ENCODE measurements at regions not wholly inside any gene's neighbourhood (a gene's known extent, or its start where the extent isn't known, plus 50 kb on each side); places are given as distances from the start of the nearest gene placed in this dataset.

GRCh38 chr12:132395192-132395907 lies 66.0 kb upstream of the GALNT9 start:
- TF ChIP-seq CTCF (optimal IDR thresholded peaks at IDR 0.05 in 1 of 3, IDR thresholded peaks at IDR 0.05 in 1 of 3, conservative IDR thresholded peaks at IDR 0.05 in 1 of 3; ENCODE audit: extremely low read depth in 1 of 3, insufficient read depth in 2 of 3, low read length in 3 of 3) (no peak), EZH2 (IDR thresholded peaks at IDR 0.05; ENCODE audit: low read length) (no peak)
- no peak for FAIRE-seq
- no peaks in the 10 kb centered on the region for H4K20me1 ChIP-seq (ENCODE audit: control insufficient read depth, extremely low read depth, insufficient read depth, low read length)
- H3K9ac ChIP-seq (ENCODE audit: control insufficient read depth, extremely low read depth, insufficient read depth, low read length): no peak overlapping the region
- no peak overlapping the region for H3K27ac ChIP-seq (ENCODE audit: control insufficient read depth, insufficient read depth, low read length)
- no peaks in the 10 kb centered on the region for H3K4me1 ChIP-seq (ENCODE audit: control insufficient read depth, extremely low read depth, insufficient read depth, low read length)
- H3K79me2 ChIP-seq (ENCODE audit: control insufficient read depth, insufficient read depth, low read length): no peaks in the 10 kb centered on the region
- H3K36me3 ChIP-seq (ENCODE audit: control insufficient read depth in 2 of 2, extremely low read depth in 1 of 2, insufficient read depth in 2 of 2, low read length in 2 of 2): no peaks in the 10 kb centered on the region
- peaks cover 10% of the 10 kb centered on the region for H3K9me3 ChIP-seq (ENCODE audit: control insufficient read depth, low read depth, low read length)
- no peak overlapping the region for H3K4me3 ChIP-seq (ENCODE audit: control insufficient read depth in 2 of 3, extremely low read depth in 1 of 3, insufficient read depth in 2 of 3, low read depth in 1 of 3, low read length in 3 of 3)
- DNase-seq (ENCODE audit: low read depth, low spot score): no peak
- no peak overlapping the region for H2AFZ ChIP-seq (ENCODE audit: control insufficient read depth, low read length)
- H3K9me1 ChIP-seq (ENCODE audit: control insufficient read depth, extremely low read depth, insufficient read depth, low read length): no peaks in the 10 kb centered on the region
- dilution Hi-C loops (cut with MboI; ENCODE audit: extremely low pct_ligation_motif_present, low sequenced_read_pairs): no loop called here
- H3K27me3 ChIP-seq (ENCODE audit: control insufficient read depth, extremely low read depth, insufficient read depth, low read length): peaks cover 55% of the 10 kb centered on the region
- no peak overlapping the region for H3K4me2 ChIP-seq (ENCODE audit: control insufficient read depth, extremely low read depth, insufficient read depth, low read depth, low read length)

GRCh38 chr12:132393991-132394949 lies 64.9 kb upstream of the GALNT9 start:
- Histone ChIP-seq H3K36me3 (ENCODE audit: control insufficient read depth in 2 of 2, extremely low read depth in 1 of 2, insufficient read depth in 2 of 2, low read length in 2 of 2) (no peaks in the 10 kb centered on the region), H3K4me3 (ENCODE audit: control insufficient read depth in 2 of 3, extremely low read depth in 1 of 3, insufficient read depth in 2 of 3, low read depth in 1 of 3, low read length in 3 of 3) (no peak overlapping the region), H3K27me3 (ENCODE audit: control insufficient read depth, extremely low read depth, insufficient read depth, low read length) (peaks cover 48% of the 10 kb centered on the region), H3K79me2 (ENCODE audit: control insufficient read depth, insufficient read depth, low read length) (no peaks in the 10 kb centered on the region), H3K9me1 (ENCODE audit: control insufficient read depth, extremely low read depth, insufficient read depth, low read length) (no peaks in the 10 kb centered on the region), H3K9ac (ENCODE audit: control insufficient read depth, extremely low read depth, insufficient read depth, low read length) (no peak overlapping the region), H4K20me1 (ENCODE audit: control insufficient read depth, extremely low read depth, insufficient read depth, low read length) (no peaks in the 10 kb centered on the region), H2AFZ (ENCODE audit: control insufficient read depth, low read length) (no peak overlapping the region), H3K4me1 (ENCODE audit: control insufficient read depth, extremely low read depth, insufficient read depth, low read length) (no peaks in the 10 kb centered on the region), H3K9me3 (ENCODE audit: control insufficient read depth, low read depth, low read length) (peaks cover 10% of the 10 kb centered on the region), H3K4me2 (ENCODE audit: control insufficient read depth, extremely low read depth, insufficient read depth, low read depth, low read length) (no peak overlapping the region), H3K27ac (ENCODE audit: control insufficient read depth, insufficient read depth, low read length) (no peak overlapping the region)
- DNase-seq (ENCODE audit: low read depth, low spot score): no peak
- dilution Hi-C loops (cut with MboI; ENCODE audit: extremely low pct_ligation_motif_present, low sequenced_read_pairs): no loop called here
- FAIRE-seq: no peak
- TF ChIP-seq CTCF (optimal IDR thresholded peaks at IDR 0.05 in 1 of 3, IDR thresholded peaks at IDR 0.05 in 1 of 3, conservative IDR thresholded peaks at IDR 0.05 in 1 of 3; ENCODE audit: extremely low read depth in 1 of 3, insufficient read depth in 2 of 3, low read length in 3 of 3) (no peak), EZH2 (IDR thresholded peaks at IDR 0.05; ENCODE audit: low read length) (no peak)

All from keratinocyte (primary cell).